GM03348 (cell line): ENCODE measurements at regions not wholly inside any gene's neighbourhood (a gene's known extent, or its start where the extent isn't known, plus 50 kb on each side); places are given as distances from the start of the nearest gene placed in this dataset.

Experiments
- DNase-seq: peaks from one replicate; pipeline ENCODE4 v3.0.0; 2012; ENCODE audit warnings: low spot score

DNA sequence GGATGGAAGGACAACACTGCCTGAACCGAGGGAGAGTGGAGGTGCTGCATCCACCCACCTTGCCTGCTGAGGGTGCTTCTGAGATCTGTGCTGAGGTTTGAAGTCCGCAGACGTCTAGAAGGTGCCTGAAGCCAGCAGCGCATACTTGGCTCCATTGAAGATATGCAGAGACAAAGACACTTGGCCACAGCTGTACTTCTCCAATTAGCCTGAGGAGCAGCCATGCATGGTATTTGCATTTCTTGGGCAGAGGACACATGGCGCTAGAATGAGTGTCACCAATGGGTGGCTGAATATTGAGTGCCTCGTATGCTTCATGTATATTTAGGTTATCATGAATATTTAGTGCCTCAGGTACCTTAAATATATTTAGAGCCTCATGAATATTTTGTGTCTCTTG lies 128.7 kb upstream of the ATP6AP2 start:
- no peak for DNase-seq

DNA sequence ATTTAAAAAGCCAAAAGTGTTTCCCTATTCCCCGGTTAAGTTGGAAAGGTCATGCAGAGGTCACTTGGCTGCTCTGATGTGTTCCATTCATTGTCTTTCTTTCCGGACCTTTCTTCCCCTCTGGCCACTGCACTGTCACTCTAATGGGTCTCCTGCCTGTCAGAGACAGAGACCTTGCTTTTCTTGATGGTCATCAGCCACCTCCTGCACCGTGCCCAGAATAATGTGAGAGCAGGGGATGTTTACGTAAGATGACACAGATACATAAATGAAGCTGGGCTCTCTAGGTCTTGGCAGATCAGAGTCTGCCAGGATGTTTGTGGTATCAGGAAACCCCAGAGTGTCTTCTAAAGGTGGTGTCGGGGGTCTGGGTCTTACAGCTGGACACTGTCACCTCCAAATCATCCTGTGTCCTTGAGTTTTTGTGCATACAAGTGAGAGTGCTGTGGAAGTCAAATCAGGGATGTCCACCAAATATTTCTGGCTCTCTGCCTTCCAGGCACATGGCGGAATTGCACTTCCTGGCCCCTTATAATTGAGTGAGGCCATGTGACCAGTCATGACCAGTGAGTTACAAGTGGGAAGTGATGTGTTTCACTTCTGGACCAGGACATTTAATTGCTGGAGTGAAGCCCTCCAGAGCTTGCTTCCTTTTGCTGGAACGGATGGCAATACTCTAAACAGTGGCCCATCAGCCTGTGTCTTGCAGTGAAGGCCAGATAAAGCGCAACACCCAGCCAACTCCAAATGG lies 130.6 kb upstream of the ATP6AP2 start:
- DNase-seq: no peak

DNA sequence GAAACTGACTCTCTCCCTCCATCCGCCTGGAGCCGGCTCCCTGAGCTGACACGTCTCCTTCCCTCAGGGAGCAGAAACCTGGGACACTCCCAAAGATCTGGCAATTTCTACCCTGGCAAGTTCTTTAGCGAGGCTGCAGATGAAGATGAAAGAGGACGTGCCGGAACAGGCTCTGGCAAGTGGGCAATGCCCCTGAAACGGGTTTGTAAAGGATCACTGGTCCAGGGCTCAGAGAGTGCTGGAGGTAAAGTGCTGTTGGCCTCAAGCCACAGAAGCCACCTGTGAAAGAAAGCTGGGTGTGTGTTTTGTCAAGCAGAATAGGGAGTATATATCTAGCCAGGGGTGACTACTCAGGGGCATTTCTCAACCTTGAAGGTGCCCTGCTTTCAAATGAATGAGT lies 131.4 kb upstream of the ATP6AP2 start:
- DNase-seq: no peak

DNA sequence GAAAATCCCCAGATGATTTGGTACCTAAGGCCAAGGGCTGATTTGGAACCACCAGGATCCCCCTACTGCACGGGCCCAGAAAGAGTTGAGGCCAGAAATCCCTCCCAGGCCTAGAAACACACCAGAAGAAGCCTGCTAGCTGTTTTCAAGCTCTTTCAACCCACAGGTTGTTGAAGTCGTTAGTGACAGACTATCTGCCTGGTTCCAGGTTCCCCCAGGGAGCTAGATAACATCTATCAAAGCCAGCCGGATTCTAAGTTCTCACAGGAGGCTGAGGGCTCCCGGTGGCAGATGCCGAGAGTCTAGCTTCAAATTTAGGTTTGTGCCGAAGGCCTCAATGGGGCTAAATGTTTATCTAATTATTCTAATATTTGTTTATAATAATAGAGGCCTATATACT lies 132.0 kb upstream of the ATP6AP2 start:
- DNase-seq: no peak

DNA sequence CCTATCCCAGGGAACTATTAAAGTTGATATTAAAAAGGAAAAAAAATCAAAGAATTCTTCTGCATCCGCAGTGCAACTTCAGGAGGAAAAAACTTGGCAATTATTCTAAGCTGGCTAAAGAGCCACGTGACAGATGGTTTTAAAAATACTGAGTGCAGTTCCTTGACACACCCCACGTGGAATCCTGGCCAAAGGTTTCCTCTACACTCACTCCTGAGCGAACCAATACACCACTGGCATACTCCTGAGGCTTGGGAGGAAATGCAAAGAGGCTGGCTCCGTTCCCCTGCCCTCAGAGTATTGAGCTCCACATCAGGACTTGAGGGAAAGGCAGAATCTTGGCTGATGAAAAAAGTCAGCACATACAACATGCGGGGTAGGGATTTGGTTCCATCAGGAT lies 133.8 kb upstream of the ATP6AP2 start:
- DNase-seq: no peak

DNA sequence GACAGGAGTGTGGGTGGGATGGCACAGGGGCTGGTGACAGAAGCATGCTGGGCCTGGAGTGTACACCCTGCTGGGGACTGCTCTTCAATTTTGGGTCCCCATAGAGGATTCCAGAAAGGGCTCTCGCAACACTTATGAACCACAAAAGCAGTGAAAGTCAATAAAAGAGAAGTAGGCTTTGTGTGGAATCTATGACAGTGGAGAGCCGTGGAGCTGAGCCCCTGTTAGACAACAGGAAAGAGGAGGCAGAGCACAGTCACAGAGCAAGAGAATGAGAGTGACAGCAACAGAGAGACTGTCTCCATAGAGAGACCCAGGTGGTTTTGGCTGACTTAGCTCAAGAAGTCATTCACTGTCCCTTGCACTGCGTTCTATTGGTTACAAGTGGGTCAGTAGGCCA lies 135.1 kb upstream of the ATP6AP2 start:
- DNase-seq: no peak

DNA sequence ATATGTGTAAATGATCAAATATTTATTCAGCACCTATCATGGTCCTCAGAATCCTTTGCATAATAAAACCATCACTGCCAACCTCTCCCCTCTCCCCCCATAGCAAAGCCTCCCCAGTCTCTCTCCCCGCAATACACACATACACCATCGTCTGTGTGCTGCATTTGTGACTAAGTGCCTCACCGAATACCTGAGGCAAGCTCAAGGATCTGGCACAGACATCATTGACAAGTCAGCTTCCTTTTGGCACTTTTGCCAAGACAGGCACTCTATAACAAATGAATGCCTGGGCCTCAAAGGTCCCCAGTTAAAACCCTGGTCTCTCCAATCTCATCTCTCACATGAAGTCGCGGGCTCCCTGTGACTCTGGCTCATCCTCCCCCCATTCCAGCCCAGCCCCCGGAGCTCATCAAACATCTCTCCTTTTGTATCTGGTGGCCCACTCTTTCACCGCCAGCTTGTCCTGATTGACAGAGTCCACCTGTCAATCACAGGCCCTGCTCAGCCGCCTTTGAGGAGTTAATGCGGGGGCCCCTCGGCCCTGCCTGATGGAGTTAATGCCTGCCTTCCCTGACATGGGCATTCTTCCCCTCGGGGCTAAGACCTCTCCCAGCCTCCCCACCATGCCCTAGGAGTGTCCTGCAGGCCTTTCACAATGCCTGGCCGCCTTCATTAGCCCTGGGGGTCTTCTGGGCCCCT lies 135.8 kb upstream of the ATP6AP2 start:
- no peak for DNase-seq

DNA sequence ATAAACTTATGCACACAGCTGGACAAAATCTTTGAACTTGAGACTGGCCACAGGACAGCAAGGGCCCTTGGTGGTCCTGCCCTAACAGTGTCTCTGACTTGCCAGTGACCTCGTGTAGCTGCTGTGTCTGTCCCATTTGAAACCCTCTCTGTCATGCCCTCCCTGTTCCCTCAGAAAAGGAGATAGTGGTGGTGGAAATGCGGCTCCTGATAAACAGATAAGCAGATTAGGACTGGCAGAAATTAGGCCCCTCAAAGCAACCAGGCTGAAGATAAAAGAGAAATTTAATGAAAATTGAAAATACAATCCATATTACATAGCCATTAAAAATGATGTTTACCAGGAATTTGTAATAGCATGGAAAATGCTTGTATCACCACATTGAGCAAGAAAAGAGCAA lies 136.6 kb upstream of the ATP6AP2 start:
- no peak for DNase-seq

DNA sequence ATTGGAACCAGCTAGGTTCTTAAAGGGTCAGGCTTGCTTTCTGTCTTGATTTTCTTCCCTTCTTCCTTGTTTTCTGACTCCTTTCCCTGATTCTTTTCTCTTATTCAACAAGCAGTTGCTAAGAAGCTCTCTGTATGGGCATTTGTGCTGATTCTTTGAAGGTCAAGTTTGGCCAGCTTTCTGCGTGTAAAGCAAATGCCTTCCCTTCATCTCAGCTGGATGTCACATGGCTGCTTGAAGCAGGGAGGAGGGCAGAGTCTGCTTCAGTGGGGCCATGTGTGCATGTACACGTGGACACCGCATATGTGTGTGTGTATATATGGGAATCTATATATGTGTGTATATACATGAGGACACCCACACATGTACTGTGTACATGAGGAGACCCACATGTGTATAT lies 139.9 kb upstream of the ATP6AP2 start:
- no peak for DNase-seq

DNA sequence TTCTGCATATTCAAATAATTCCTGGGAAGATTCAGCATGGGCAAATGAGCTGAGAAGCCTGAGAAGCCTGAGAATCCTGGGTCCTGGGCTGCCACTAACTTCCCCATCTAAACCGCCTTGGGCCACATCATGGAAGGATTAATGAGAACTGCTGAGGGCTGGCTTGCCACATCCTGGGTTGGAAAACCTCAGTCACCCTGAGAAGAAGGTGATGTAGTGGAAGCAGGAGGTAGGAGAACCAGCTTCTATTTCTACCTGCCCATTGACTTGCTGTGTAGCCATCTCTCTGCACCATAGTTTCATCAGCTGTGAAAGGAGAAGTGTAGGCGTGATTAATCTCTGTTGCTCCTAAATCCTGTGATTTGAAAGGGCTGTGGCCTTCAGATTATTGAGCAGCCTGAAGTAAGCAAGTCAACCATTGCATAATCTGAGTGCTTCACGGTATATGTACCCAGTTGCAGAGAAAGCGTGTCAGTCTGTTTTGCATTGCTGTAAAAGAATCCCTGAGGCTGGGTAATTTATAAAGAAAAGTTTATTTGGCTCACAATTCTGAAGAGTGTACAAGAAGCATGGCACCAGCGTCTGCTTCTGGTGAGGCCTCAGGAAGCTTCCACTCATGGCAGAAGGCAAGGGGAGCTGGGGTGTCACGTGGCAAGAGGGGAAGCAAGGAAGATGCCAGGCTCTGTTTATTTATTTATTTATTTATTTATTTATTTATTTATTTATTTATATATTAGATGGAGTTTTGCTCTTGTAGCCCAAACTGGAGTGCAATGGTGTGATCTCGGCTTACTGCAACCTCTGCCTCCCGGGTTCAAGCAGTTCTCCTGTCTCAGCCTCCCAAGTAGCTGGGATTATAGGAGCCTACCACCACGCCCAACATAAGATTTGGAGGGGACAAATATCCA lies 140.9 kb upstream of the ATP6AP2 start:
- no peak for DNase-seq

DNA sequence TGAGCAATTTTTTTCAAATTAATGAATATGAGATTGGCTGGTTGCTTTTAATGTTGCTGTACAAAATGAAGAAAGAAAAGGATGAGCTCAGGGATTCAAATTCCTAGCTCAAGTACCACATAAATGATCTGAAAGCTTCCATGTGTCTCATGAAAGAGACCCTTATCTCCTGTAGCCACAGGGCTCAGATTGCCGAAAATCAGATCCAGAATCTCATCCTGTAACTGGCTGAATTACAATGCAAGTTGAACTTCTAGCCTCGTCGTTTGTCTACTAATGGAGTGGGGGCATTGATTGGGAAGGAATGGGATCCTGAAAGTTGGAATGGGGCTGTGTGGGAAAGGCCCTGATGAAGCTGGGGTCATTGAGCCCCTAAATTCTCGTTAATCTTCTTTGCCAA lies 143.4 kb upstream of the ATP6AP2 start:
- no peak for DNase-seq

DNA sequence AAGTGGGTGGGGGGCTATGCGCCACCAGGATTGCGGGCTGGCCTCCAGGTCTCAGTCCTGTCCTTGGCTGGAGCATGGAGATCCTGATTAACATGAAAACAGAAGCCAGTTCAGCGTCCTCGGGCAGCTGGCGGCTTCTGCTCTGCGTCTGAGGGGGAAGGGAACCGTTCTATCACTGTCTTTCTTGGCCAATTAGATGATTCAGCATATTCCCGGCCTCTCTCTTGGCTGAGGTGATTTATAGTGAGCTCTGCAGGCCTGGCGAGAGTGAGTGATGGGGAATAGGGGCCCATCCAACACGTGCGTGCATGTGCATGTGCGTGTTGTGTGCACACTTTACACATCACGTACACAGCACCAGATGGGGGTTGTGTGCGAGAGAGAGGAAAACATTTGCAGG lies 145.8 kb upstream of the ATP6AP2 start:
- no peak for DNase-seq

DNA sequence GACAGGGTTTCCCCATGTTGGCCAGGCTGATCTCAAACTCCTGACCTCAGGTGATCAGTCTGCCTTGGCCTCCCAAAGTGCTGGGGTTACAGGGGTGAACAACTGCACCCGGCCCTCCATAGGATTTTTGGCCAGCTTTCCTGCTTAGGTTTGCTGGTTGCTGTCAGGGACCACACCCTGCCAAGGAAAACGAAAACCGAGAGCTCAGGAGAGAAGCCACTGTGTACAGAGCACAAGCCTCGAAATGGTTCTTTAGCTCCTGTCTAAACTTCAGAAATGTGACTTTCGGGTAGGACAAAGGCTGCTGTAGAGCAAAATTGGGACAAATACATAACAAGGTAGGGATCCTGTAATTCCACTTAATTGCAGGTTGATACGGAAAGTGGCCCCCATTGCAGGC lies 146.3 kb upstream of the ATP6AP2 start:
- DNase-seq: no peak

DNA sequence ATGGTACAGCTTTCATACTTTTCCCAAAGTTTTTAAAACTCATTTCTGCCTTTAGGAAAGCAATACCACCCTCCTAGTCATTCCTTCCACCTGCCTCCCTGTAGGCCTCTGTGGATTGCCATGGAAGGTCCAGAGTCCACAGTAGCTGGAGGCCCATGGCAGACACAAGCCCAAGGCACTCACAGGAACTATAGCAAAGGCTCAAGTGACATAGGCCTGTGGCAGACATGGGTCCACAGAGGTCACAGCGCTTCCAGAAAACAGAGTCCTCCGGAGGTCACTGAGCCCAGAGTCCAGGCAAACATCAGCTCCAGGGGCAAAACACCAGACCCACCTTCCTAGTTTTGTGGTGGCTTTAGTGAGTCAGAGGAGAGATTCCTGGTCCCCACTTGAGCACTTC lies 147.6 kb upstream of the ATP6AP2 start:
- no peak for DNase-seq

DNA sequence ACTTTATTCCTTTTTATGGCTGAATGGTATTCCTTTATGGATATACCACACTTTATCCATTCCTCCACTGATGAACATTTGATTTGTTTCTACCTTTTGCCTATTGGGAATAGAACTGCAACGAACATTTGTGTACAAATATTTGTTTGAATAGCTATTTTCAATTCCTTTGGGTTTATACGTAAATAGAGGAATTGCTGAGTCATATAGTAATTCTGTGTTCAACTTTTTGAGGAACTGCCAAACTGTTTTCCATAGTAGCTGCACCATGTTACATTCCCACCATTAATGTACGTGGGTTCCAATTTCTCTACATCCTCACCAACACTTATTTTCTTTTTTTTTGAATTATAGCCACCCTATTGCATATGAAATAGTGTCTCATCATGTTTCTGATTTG lies 156.5 kb upstream of the ATP6AP2 start:
- DNase-seq: no peak

DNA sequence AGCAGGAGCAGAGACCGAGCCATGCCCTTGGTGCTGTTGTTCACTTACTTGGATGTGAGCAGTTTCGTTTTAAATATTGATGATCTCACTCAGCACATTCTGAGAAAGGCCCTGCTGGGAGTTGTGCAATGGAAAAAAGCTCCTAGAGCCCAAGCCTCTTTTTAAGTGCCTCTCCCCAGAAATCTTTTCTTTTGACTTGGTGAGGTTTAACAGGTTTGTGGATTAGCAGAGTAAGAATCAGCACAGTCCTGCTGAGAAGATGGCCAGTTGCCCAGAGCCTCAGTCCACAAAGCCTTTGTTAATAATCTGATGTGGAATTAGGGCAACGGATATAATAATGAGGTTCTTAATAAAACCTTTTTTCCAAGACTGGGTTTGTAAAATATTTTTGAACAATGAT lies 157.5 kb upstream of the ATP6AP2 start:
- no peak for DNase-seq

DNA sequence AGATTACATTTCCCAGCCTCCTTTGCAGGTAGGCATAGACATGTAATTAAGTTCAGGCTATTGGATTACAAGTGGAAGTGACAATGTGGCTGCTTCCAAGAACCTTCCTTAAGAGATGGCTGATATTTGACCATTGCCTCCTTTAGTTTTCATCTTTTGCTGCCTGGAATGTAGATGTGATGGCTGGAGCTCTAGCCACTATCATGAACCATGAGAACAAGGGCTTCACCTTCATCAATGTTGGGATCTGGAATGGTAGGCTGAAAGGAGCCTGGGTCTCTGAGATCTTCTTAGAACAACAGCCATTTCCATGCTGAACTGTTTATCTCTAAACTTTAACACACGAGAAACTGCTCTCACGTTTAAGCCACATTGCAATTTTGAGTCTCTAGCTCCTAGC lies 158.7 kb upstream of the ATP6AP2 start:
- no peak for DNase-seq

DNA sequence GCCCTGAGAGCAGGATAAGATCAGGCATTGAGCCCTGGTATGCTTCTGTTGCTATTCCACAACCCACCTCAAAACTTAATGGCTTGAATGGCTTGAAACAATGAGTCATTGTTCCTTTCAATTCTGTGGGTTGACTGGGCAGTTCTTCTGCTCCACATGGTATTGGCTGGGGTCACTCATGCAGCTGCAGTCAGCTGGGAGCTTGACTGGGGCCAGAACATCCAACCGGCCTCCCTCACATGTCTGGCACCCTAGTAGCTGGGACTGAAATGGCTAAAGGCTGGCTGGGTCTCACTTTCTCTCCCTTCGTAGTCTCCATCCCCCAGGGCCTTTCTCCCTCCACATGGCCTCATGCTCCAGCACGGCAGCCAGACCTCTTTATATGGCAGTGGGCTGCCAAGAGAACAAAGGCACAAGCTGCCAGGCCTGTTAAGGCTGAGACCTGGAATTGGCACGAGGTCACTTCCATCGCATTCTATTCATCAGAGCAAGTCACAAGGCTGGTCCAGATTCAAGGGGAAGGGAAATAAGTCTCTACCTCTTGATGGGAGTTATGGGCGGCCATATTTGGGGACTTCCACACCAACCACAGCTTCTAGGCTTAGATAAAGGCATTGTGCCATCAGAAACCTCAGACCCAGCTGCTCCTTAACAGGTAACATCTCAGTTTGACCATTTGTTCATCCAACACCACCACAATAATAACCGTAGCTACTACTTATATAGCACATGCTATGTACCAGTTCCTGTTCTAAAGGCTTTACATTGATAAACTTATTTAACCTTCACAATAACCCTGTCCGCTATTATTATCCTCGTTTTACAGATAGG lies 159.7 kb upstream of the ATP6AP2 start:
- no peak for DNase-seq

DNA sequence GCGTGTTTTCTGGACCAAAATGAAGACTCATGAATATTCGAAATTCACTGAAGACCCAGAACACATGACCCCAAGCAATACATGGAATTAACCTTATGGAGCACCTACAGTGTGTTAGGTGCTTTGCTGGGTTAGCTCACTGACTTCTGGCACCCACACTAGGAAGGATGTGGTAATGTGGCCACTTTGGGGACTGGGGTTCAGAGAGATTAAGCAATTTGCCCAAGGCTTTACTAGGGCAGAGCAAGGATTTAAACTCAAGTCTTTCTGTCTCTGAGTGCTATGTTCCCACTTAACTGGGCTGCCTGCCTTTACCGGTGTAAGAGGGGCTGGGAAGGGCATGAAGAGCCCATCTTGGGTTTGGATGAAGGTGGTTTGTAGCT lies 162.0 kb upstream of the ATP6AP2 start:
- DNase-seq: no peak

DNA sequence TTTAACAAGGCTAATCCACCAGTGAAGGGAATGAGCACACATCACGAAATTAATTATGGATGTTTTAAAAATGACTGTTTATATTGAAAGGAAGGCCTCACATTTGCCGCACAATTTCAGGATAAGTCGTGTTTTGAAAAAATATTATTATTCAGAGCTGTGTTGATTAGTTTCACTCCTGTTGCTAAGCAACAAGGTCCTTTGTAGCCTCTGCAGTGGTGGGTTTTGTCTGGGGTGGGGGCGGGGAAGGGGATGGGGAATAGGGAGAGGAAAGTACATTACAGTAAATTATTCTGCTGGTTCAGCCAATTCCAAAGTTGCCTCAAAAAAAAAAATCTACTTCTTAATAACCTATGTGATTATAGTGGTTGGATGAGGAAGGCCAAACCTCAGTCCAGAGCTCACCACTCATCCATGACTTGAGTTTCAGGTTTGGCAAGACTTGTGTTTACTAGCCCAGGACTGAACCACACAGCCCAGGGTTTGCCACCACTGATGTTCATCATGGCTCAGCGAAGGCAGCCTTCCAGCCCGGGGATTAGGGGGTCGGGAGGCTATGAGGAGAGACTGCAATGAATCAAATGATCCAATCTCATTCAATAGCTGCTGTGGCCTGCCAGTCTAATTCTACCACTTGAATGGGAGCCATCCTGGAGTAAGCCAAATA lies 162.5 kb upstream of the ATP6AP2 start:
- no peak for DNase-seq

DNA sequence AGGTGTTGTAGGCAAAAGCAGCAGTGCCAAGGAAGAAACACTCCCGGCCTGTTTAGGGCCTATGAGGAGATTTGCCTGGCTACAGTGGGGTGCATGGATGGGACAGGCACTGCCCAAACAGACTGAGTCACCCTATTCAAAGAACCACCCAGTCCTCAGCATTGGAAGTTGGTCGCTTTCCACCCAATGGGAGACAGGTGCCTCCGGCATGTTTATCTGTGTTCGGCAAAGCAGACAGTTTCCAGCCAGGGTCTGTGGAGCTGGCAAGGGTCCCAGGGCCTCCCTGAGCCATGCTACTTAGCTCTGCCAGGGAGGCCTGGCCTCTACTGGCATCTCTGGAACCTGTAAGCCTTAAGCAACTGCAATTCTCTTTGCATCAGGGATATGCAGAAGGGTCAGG lies 165.1 kb upstream of the ATP6AP2 start:
- DNase-seq: no peak

DNA sequence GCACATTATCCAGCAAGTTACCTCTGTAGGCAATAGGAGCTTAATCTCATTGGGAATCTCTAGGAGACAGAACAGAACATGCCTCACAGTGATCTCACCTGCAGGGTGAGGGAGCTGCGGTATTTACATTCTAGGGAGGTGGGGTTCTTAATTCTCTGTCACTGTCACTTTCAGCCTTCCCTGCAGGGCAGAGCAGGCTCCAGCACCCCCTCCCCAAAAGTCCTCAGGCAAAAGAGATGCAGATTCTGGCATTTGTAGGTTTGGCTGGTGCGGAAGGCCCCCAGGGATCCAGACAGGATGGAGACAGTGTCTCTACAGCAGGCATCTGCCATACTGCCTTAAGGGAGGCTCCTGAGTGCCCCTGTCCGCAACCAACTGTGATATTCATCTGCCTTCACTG lies 166.4 kb upstream of the ATP6AP2 start:
- DNase-seq: no peak
